GM21528 (cell line): ENCODE measurements at regions not wholly inside any gene's neighbourhood (a gene's known extent, or its start where the extent isn't known, plus 50 kb on each side); places are given as distances from the start of the nearest gene placed in this dataset.

Experiments
- ATAC-seq: cut with Tn5 transposase; IDR thresholded peaks from one replicate; pipeline ENCODE4 v1.9.1; 2021; ENCODE audit warnings: mild to moderate bottlenecking, moderate library complexity; ENCODE audit not compliant: unreplicated experiment, low FRiP score

GRCh38 chr9:73219985-73220626 is 68.4 kb downstream of the ANXA1 start:
- ATAC-seq: peak; percentile 75

- ATAC-seq: no peak
These were observed 71.9 kb downstream of the ANXA1 start for GRCh38 chr9:73223594-73223993.

- no peak for ATAC-seq
These were observed 77.9 kb downstream of the ANXA1 start for GRCh38 chr9:73229543-73229942.

GRCh38 chr9:73230251-73230650 is 78.6 kb downstream of the ANXA1 start:
- no peak for ATAC-seq

GRCh38 chr9:73231203-73231602 is 79.5 kb downstream of the ANXA1 start:
- ATAC-seq: no peak

- no peak for ATAC-seq
These were observed 81.8 kb downstream of the ANXA1 start for GRCh38 chr9:73233359-73234007.

- ATAC-seq: no peak
These were observed 82.3 kb downstream of the ANXA1 start for GRCh38 chr9:73234008-73234360.

GRCh38 chr9:73237140-73237539 is 85.5 kb downstream of the ANXA1 start:
- ATAC-seq: no peak

GRCh38 chr9:73239570-73240265 is 88.1 kb downstream of the ANXA1 start:
- ATAC-seq: no peak

GRCh38 chr9:73243078-73243477 is 91.4 kb downstream of the ANXA1 start:
- no peak for ATAC-seq

- no peak for ATAC-seq
These were observed 107.5 kb downstream of the ANXA1 start for GRCh38 chr9:73259086-73259696.

GRCh38 chr9:73260506-73260905 is 108.8 kb downstream of the ANXA1 start:
- ATAC-seq: no peak

GRCh38 chr9:73264631-73265030 is 113.0 kb downstream of the ANXA1 start:
- no peak for ATAC-seq

- ATAC-seq: no peak
These were observed 114.2 kb downstream of the ANXA1 start for GRCh38 chr9:73265876-73266275.

- ATAC-seq: no peak
These were observed 117.9 kb downstream of the ANXA1 start for GRCh38 chr9:73269430-73270101.

GRCh38 chr9:73270967-73271721 is 119.5 kb downstream of the ANXA1 start:
- ATAC-seq: peak; percentile 76

- ATAC-seq: no peak
These were observed 128.4 kb downstream of the ANXA1 start for GRCh38 chr9:73280113-73280512.

GRCh38 chr9:73284377-73284776 is 132.7 kb downstream of the ANXA1 start:
- ATAC-seq: no peak

- ATAC-seq: no peak
These were observed 142.7 kb downstream of the ANXA1 start for GRCh38 chr9:73294336-73294735.

GRCh38 chr9:73325983-73326382 is 174.3 kb downstream of the ANXA1 start:
- no peak for ATAC-seq
